Left lung (tissue), 4 donors: ENCODE measurements at regions not wholly inside any gene's neighbourhood (a gene's known extent, or its start where the extent isn't known, plus 50 kb on each side); places are given as distances from the start of the nearest gene placed in this dataset.

Source experiments
- ATAC-seq: fragments of 200-7000 bp; cut with Tn5 transposase; one replicate; pipeline ENCODE4 v1.9.1; 2020; ENCODE audit warnings: moderate library complexity
- DNase-seq, 4 donors: peaks; one replicate each; pipeline ENCODE4 v3.0.0-alpha.2; 2013 to 2020
- H3K27ac ChIP-seq, 2 donors: fragments of 200-600 bp; sonication (generic) in 1 of 2; one replicate each; pipeline versions ENCODE4 v1.5.0 to v1.8.0; 2020 to 2021
- H3K27me3 ChIP-seq, 2 donors: fragments of 200-600 bp; sonication (generic) in 1 of 2; one replicate each; pipeline versions ENCODE4 v1.5.0 to v1.8.0; 2020 to 2021
- H3K36me3 ChIP-seq, 2 donors: fragments of 200-600 bp; sonication (generic) in 1 of 2; one replicate each; pipeline versions ENCODE4 v1.5.0 to v1.8.0; 2020 to 2021
- H3K4me1 ChIP-seq, 2 donors: fragments of 200-600 bp; one replicate each; pipeline ENCODE4 v1.8.0; 2021
- H3K4me3 ChIP-seq, 2 donors: fragments of 200-600 bp; sonication (generic) in 1 of 2; one replicate each; pipeline versions ENCODE4 v1.5.0 to v1.8.0; 2020 to 2021; ENCODE audit warnings: mild to moderate bottlenecking in 1 of 2
- H3K9me3 ChIP-seq, 2 donors: fragments of 200-600 bp; sonication (generic) in 1 of 2; one replicate each; pipeline versions ENCODE4 v1.5.0 to v1.8.0; 2020 to 2021
- CTCF ChIP-seq, 2 donors: fragments of 200-600 bp; sonication (generic) in 1 of 2; IDR thresholded peaks; one replicate each; pipeline versions ENCODE4 v1.5.0 to v1.8.0; 2021; ENCODE audit warnings: antibody characterized with exemption in 2 of 2
- intact Hi-C, 2 donors: fragments of 100-400 bp; cut with DNase I; formaldehyde crosslinking; loops; one replicate each; pipeline versions ENCODE4 v1.11.2 to v1.14.2; 2022
- donor health status: DM: no; HTN: yes; CAD: no.
- donor health status: DM: no; HTN: no; CAD: no.

- Histone ChIP-seq H3K4me3 (no peak overlapping the region), H3K9me3 (peaks cover 0 to 13% of the 10 kb centered on the region in 2 donors), H3K27ac (no peak overlapping the region), H3K4me1 (no peaks in the 10 kb centered on the region), H3K27me3 (no peaks in the 10 kb centered on the region), H3K36me3 (no peaks in the 10 kb centered on the region)
- intact Hi-C loops, result no loop called here
- ATAC-seq (no peak), DNase-seq (no peak)
- TF ChIP-seq CTCF (IDR thresholded peaks at IDR 0.05), result no peak
These were observed 421.6 kb upstream of the EYS start for GRCh38 chr6:66128656-66129055.

GRCh38 chr6:66128243-66128642, 421.2 kb upstream of the EYS start:
- DNase-seq, result no peak
- ATAC-seq, result no peak
- no peak overlapping the region for H3K4me3 ChIP-seq
- H3K27ac ChIP-seq, result no peak overlapping the region
- no peak for TF ChIP-seq CTCF (IDR thresholded peaks at IDR 0.05)
- peaks cover 0 to 13% of the 10 kb centered on the region in 2 donors for H3K9me3 ChIP-seq
- H3K4me1 ChIP-seq, result no peaks in the 10 kb centered on the region
- intact Hi-C loops, result no loop called here
- no peaks in the 10 kb centered on the region for H3K36me3 ChIP-seq
- no peaks in the 10 kb centered on the region for H3K27me3 ChIP-seq

GRCh38 chr6:66127061-66127460, 420.0 kb upstream of the EYS start:
- Histone ChIP-seq H3K9me3 (peaks cover 0 to 13% of the 10 kb centered on the region in 2 donors), H3K27me3 (no peaks in the 10 kb centered on the region), H3K27ac (no peak overlapping the region), H3K36me3 (no peaks in the 10 kb centered on the region), H3K4me1 (no peaks in the 10 kb centered on the region), H3K4me3 (no peak overlapping the region)
- intact Hi-C loops, result no loop called here
- no peak for TF ChIP-seq CTCF (IDR thresholded peaks at IDR 0.05)
- DNase-seq, result no peak
- ATAC-seq, result no peak

- ATAC-seq (no peak), DNase-seq (no peak)
- intact Hi-C loops, result no loop called here
- Histone ChIP-seq H3K4me3 (no peak overlapping the region), H3K36me3 (no peaks in the 10 kb centered on the region), H3K27ac (no peak overlapping the region), H3K4me1 (no peaks in the 10 kb centered on the region), H3K9me3 (peaks cover 0 to 16% of the 10 kb centered on the region in 2 donors), H3K27me3 (no peaks in the 10 kb centered on the region)
- TF ChIP-seq CTCF (IDR thresholded peaks at IDR 0.05), result no peak
These were observed 419.3 kb upstream of the EYS start for GRCh38 chr6:66126358-66126757.

- intact Hi-C loops, result no loop called here
- no peak overlapping the region for H3K4me3 ChIP-seq
- DNase-seq, result peak in 2 of 4 donors; percentile 35 to 44
- TF ChIP-seq CTCF (IDR thresholded peaks at IDR 0.05), result no peak
- H3K27ac ChIP-seq, result peak overlapping the region in 1 of 2 donors; percentile 27
- no peaks in the 10 kb centered on the region for H3K27me3 ChIP-seq
- no peaks in the 10 kb centered on the region for H3K9me3 ChIP-seq
- no peaks in the 10 kb centered on the region for H3K36me3 ChIP-seq
- H3K4me1 ChIP-seq, result no peaks in the 10 kb centered on the region
- peak; percentile 90 for ATAC-seq
These were observed 396.9 kb upstream of the EYS start for GRCh38 chr6:66103954-66104353.
